GM23338 (cell line): ENCODE measurements at regions not wholly inside any gene's neighbourhood (a gene's known extent, or its start where the extent isn't known, plus 50 kb on each side); places are given as distances from the start of the nearest gene placed in this dataset.

ENCODE experiments used
- ATAC-seq: fragments of 200-7000 bp; cut with Tn5 transposase; 3 replicates; pipeline ENCODE4 v1.9.1; 2020
- DNase-seq: peaks from one replicate; pipeline ENCODE4 v3.0.0-alpha.2; 2015; ENCODE audit warnings: low spot score
- H2AFZ ChIP-seq: fragments of 200-600 bp; sonication (generic); 2 replicates; pipeline ENCODE4 v1.8.0; 2016; ENCODE audit warnings: antibody characterized with exemption, mild to moderate bottlenecking, moderate library complexity
- H3F3A ChIP-seq: fragments of 200-600 bp; sonication (generic); replicated peaks from 2 replicates; pipeline ENCODE4 v1.8.0; 2017; ENCODE audit warnings: antibody characterized with exemption, mixed run types, low read depth
- H3K27ac ChIP-seq: fragments of 200-600 bp; sonication (generic); 2 replicates; pipeline ENCODE4 v1.6.1; 2016; ENCODE audit warnings: low read depth
- H3K27me3 ChIP-seq: fragments of 200-600 bp; sonication (generic); 2 replicates; pipeline ENCODE4 v1.8.0; 2016; ENCODE audit warnings: mild to moderate bottlenecking, mixed run types, moderate library complexity; ENCODE audit not compliant: insufficient read depth
- H3K36me3 ChIP-seq: fragments of 200-600 bp; sonication (generic); 2 replicates; pipeline ENCODE4 v1.8.0; 2016; ENCODE audit warnings: mild to moderate bottlenecking; ENCODE audit not compliant: insufficient read depth
- H3K4me1 ChIP-seq: fragments of 200-600 bp; sonication (generic); 2 replicates; pipeline ENCODE4 v1.8.0; 2016; ENCODE audit warnings: mild to moderate bottlenecking, moderate library complexity; ENCODE audit not compliant: insufficient read depth
- H3K4me2 ChIP-seq: fragments of 200-600 bp; sonication (generic); 2 replicates; pipeline ENCODE4 v1.7.1; 2017; ENCODE audit warnings: mixed run types
- H3K4me3 ChIP-seq: fragments of 200-600 bp; sonication (generic); 2 replicates; pipeline ENCODE4 v1.6.1; 2016; ENCODE audit warnings: mixed run types
- H3K79me2 ChIP-seq: fragments of 200-600 bp; sonication (generic); replicated peaks from 2 replicates; pipeline ENCODE4 v1.8.0; 2017; ENCODE audit warnings: mild to moderate bottlenecking; ENCODE audit not compliant: insufficient read depth
- H3K9me2 ChIP-seq: fragments of 200-600 bp; sonication (generic); 2 replicates; pipeline ENCODE4 v1.8.0; 2017; ENCODE audit not compliant: insufficient read depth
- H4K20me1 ChIP-seq: fragments of 200-600 bp; sonication (generic); replicated peaks from 2 replicates; pipeline ENCODE4 v1.8.0; 2017; ENCODE audit warnings: mild to moderate bottlenecking; ENCODE audit not compliant: insufficient read depth
- H3K27ac Mint-ChIP-seq: 2 replicates; pipeline ENCODE4 v1.8.0; 2020; ENCODE audit warnings: inconsistent platforms, mild to moderate bottlenecking, moderate library complexity, mixed read lengths
- H3K27me3 Mint-ChIP-seq: 3 replicates; pipeline ENCODE4 v1.8.0; 2022; ENCODE audit warnings: low read depth, mild to moderate bottlenecking, moderate library complexity, mixed read lengths, inconsistent platforms; ENCODE audit not compliant: insufficient read depth, poor library complexity
- H3K36me3 Mint-ChIP-seq: 3 replicates; pipeline ENCODE4 v1.8.0; 2021; ENCODE audit warnings: low read depth, mild to moderate bottlenecking, inconsistent platforms, moderate library complexity, mixed read lengths
- H3K4me1 Mint-ChIP-seq: 3 replicates; pipeline ENCODE4 v1.8.0; 2020; ENCODE audit warnings: mild to moderate bottlenecking, inconsistent platforms, mixed read lengths
- H3K4me3 Mint-ChIP-seq: 3 replicates; pipeline ENCODE4 v1.8.0; 2021; ENCODE audit warnings: moderate library complexity, mild to moderate bottlenecking, inconsistent platforms, mixed read lengths
- H3K9me3 Mint-ChIP-seq: 3 replicates; pipeline ENCODE4 v1.8.0; 2020; ENCODE audit warnings: moderate library complexity, mild to moderate bottlenecking, inconsistent platforms, mixed read lengths
- EZH2 ChIP-seq: fragments of 200-600 bp; sonication (generic); IDR thresholded peaks from one replicate; pipeline ENCODE4 v1.8.0; 2017; ENCODE audit warnings: antibody characterized with exemption, mild to moderate bottlenecking, low read depth; ENCODE audit not compliant: unreplicated experiment
- EZH2phosphoT487 ChIP-seq: fragments of 200-600 bp; sonication (generic); IDR thresholded peaks from one replicate; pipeline ENCODE4 v1.8.1; 2018; ENCODE audit warnings: antibody characterized with exemption; ENCODE audit not compliant: unreplicated experiment
- JUNB ChIP-seq: IDR thresholded peaks from one replicate; pipeline ENCODE4 v1.6.1; 2016; ENCODE audit warnings: antibody characterized with exemption; ENCODE audit not compliant: unreplicated experiment
- NANOG ChIP-seq: IDR thresholded peaks from 2 replicates; pipeline ENCODE4 v1.6.1; 2016; ENCODE audit warnings: antibody characterized with exemption, borderline replicate concordance
- STAT1 ChIP-seq: IDR thresholded peaks from one replicate; pipeline ENCODE4 v1.6.1; 2016; ENCODE audit warnings: antibody characterized with exemption; ENCODE audit not compliant: unreplicated experiment
- ZNF331 ChIP-seq: fragments of 250-450 bp; sonication (Bioruptor Pico); IDR thresholded peaks from 2 replicates; pipeline ENCODE4 v1.5.0; 2020; ENCODE audit warnings: low read depth, mild to moderate bottlenecking, moderate library complexity
- TF ChIP-seq, protein P1 (sequence below): fragments of 250-450 bp; sonication (Bioruptor Pico); IDR thresholded peaks from 2 replicates; pipeline ENCODE4 v1.5.0; 2020; ENCODE audit warnings: mild to moderate bottlenecking, moderate library complexity
- TF ChIP-seq, protein P2 (sequence below): IDR thresholded peaks from one replicate; pipeline ENCODE4 v1.6.1; 2018; ENCODE audit warnings: antibody characterized with exemption; ENCODE audit not compliant: unreplicated experiment
- TF ChIP-seq, protein P3 (sequence below): IDR thresholded peaks from 2 replicates; pipeline ENCODE4 v1.6.1; 2016; ENCODE audit warnings: antibody characterized with exemption

DNA sequence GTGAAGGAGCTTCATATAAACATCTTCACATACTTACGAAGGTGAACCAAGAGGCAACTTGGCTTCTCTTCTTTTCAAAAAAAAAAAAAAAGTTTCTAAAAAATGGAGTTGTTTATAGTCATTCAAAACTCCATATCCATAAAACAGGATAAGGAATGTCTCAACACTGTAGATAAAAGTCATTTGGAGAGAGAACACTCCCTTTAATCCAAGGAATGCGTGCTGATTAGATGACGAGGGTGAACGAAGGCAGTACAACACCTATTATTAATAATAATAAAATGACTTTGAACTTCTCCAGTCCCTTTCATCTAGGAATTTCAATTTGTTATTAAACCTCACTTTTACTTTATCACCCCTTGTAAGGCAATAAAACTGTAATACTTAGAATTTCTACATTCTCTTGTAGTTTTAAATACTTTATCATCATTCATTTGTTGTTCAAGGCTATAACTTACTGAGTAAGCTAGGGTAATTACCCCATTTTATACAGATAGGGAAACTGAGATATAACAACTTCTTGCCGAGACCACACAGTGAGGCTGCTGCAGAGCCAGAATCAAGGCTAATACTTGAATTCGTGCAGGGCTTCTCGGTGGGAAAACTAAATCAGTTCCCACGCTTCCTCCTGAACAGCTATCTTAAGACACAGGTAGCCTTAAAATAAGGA lies 377.1 kb downstream of the EFNA5 start (continued):
- TF ChIP-seq, protein P1, sequence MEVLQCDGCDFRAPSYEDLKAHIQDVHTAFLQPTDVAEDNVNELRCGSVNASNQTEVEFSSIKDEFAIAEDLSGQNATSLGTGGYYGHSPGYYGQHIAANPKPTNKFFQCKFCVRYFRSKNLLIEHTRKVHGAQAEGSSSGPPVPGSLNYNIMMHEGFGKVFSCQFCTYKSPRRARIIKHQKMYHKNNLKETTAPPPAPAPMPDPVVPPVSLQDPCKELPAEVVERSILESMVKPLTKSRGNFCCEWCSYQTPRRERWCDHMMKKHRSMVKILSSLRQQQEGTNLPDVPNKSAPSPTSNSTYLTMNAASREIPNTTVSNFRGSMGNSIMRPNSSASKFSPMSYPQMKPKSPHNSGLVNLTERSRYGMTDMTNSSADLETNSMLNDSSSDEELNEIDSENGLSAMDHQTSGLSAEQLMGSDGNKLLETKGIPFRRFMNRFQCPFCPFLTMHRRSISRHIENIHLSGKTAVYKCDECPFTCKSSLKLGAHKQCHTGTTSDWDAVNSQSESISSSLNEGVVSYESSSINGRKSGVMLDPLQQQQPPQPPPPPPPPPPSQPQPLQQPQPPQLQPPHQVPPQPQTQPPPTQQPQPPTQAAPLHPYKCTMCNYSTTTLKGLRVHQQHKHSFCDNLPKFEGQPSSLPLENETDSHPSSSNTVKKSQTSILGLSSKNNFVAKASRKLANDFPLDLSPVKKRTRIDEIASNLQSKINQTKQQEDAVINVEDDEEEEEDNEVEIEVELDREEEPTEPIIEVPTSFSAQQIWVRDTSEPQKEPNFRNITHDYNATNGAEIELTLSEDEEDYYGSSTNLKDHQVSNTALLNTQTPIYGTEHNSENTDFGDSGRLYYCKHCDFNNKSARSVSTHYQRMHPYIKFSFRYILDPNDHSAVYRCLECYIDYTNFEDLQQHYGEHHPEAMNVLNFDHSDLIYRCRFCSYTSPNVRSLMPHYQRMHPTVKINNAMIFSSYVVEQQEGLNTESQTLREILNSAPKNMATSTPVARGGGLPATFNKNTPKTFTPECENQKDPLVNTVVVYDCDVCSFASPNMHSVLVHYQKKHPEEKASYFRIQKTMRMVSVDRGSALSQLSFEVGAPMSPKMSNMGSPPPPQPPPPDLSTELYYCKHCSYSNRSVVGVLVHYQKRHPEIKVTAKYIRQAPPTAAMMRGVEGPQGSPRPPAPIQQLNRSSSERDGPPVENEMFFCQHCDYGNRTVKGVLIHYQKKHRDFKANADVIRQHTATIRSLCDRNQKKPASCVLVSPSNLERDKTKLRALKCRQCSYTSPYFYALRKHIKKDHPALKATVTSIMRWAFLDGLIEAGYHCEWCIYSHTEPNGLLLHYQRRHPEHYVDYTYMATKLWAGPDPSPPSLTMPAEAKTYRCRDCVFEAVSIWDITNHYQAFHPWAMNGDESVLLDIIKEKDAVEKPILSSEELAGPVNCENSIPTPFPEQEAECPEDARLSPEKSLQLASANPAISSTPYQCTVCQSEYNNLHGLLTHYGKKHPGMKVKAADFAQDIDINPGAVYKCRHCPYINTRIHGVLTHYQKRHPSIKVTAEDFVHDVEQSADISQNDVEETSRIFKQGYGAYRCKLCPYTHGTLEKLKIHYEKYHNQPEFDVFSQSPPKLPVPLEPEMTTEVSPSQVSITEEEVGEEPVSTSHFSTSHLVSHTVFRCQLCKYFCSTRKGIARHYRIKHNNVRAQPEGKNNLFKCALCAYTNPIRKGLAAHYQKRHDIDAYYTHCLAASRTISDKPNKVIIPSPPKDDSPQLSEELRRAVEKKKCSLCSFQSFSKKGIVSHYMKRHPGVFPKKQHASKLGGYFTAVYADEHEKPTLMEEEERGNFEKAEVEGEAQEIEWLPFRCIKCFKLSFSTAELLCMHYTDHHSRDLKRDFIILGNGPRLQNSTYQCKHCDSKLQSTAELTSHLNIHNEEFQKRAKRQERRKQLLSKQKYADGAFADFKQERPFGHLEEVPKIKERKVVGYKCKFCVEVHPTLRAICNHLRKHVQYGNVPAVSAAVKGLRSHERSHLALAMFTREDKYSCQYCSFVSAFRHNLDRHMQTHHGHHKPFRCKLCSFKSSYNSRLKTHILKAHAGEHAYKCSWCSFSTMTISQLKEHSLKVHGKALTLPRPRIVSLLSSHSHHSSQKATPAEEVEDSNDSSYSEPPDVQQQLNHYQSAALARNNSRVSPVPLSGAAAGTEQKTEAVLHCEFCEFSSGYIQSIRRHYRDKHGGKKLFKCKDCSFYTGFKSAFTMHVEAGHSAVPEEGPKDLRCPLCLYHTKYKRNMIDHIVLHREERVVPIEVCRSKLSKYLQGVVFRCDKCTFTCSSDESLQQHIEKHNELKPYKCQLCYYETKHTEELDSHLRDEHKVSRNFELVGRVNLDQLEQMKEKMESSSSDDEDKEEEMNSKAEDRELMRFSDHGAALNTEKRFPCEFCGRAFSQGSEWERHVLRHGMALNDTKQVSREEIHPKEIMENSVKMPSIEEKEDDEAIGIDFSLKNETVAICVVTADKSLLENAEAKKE (CRISPR knock-in tag), result no peak
- TF ChIP-seq EZH2, result no peak

DNA sequence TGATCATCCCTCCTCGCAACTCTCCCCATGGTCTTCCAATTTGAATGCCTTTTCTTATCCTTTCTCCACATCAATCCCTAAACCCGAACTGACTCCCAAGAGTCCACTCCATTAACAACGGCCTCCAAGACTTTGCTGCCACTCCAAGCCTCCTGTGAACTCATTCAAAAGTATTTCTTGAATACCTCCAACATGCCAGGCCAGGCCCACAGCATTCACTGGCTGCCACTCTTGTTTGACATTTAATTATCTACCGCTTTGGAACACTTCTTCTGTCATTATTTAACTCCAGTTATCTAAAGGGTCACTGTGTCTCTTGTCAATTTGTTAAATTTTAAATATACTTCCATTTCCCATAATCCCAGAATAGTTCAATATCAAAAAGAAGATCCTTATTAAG lies 378.9 kb downstream of the EFNA5 start:
- no peak overlapping the region for H3K27ac Mint-ChIP-seq
- Histone ChIP-seq H4K20me1 (no peaks in the 10 kb centered on the region), H3K9me2 (no peaks in the 10 kb centered on the region), H3K27me3 (no peaks in the 10 kb centered on the region), H3K4me1 (peaks cover 7% of the 10 kb centered on the region; the same call in 1 of the 2 replicates), H3K4me2 (no peak overlapping the region), H3K27ac (no peak overlapping the region), H3K36me3 (no peaks in the 10 kb centered on the region), H3K4me3 (no peak overlapping the region), H3F3A (no peaks in the 10 kb centered on the region), H3K79me2 (no peaks in the 10 kb centered on the region), H2AFZ (no peak overlapping the region)
- no peak for ATAC-seq
- H3K4me3 Mint-ChIP-seq, result no peak overlapping the region
- no peak for DNase-seq
- H3K36me3 Mint-ChIP-seq, result no peaks in the 10 kb centered on the region
- peaks cover 11% of the 10 kb centered on the region for H3K4me1 Mint-ChIP-seq
- no peaks in the 10 kb centered on the region for H3K27me3 Mint-ChIP-seq
- no peaks in the 10 kb centered on the region for H3K9me3 Mint-ChIP-seq
- no peak for TF ChIP-seq EZH2phosphoT487
- no peak for TF ChIP-seq JUNB
- no peak for TF ChIP-seq NANOG
- no peak for TF ChIP-seq EZH2
- no peak for TF ChIP-seq STAT1
- TF ChIP-seq, protein P2, sequence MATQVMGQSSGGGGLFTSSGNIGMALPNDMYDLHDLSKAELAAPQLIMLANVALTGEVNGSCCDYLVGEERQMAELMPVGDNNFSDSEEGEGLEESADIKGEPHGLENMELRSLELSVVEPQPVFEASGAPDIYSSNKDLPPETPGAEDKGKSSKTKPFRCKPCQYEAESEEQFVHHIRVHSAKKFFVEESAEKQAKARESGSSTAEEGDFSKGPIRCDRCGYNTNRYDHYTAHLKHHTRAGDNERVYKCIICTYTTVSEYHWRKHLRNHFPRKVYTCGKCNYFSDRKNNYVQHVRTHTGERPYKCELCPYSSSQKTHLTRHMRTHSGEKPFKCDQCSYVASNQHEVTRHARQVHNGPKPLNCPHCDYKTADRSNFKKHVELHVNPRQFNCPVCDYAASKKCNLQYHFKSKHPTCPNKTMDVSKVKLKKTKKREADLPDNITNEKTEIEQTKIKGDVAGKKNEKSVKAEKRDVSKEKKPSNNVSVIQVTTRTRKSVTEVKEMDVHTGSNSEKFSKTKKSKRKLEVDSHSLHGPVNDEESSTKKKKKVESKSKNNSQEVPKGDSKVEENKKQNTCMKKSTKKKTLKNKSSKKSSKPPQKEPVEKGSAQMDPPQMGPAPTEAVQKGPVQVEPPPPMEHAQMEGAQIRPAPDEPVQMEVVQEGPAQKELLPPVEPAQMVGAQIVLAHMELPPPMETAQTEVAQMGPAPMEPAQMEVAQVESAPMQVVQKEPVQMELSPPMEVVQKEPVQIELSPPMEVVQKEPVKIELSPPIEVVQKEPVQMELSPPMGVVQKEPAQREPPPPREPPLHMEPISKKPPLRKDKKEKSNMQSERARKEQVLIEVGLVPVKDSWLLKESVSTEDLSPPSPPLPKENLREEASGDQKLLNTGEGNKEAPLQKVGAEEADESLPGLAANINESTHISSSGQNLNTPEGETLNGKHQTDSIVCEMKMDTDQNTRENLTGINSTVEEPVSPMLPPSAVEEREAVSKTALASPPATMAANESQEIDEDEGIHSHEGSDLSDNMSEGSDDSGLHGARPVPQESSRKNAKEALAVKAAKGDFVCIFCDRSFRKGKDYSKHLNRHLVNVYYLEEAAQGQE, result no peak
- TF ChIP-seq, protein P3, sequence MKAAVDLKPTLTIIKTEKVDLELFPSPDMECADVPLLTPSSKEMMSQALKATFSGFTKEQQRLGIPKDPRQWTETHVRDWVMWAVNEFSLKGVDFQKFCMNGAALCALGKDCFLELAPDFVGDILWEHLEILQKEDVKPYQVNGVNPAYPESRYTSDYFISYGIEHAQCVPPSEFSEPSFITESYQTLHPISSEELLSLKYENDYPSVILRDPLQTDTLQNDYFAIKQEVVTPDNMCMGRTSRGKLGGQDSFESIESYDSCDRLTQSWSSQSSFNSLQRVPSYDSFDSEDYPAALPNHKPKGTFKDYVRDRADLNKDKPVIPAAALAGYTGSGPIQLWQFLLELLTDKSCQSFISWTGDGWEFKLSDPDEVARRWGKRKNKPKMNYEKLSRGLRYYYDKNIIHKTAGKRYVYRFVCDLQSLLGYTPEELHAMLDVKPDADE, result no peak
- TF ChIP-seq ZNF331, result no peak
